ENCODE measurements at regions not wholly inside any gene's neighbourhood (a gene's known extent, or its start where the extent isn't known, plus 50 kb on each side); places are given as distances from the start of the nearest gene placed in this dataset.

- 69 to 83% (median 74%) methylated on average over 1 of the region's 1 CpG for WGBS, 4 donors
- Histone ChIP-seq H3K27me3 (no peaks in the 10 kb centered on the region), H3K27ac (no peak overlapping the region), H3K36me3 (replicated peaks in 1 of 2) (no peaks in the 10 kb centered on the region), H3K9me3 (replicated peaks in 1 of 3) (no peaks in the 10 kb centered on the region), H3K4me3 (no peak overlapping the region), H3K4me1 (replicated peaks in 1 of 2) (no peaks in the 10 kb centered on the region)
- intact Hi-C loops (cut with DNase I) = no loop called here
- TF ChIP-seq CTCF (IDR thresholded peaks at IDR 0.05) (no peak), POLR2A (IDR thresholded peaks at IDR 0.05) (no peak)
- DNase-seq = no peak
These were observed 173.3 kb downstream of the CCDC59 start for GRCh38 chr12:82184844-82185243.

GRCh38 chr12:82182601-82183190, 175.5 kb downstream of the CCDC59 start:
- H3K27me3 ChIP-seq = no peaks in the 10 kb centered on the region
- 64 to 77% (median 75%) methylated on average over 4 of the region's 4 CpGs for WGBS, 4 donors
- intact Hi-C loops (cut with DNase I) = no loop called here
- H3K9me3 ChIP-seq (replicated peaks in 1 of 3) = no peaks in the 10 kb centered on the region
- no peak for DNase-seq
- TF ChIP-seq POLR2A (IDR thresholded peaks at IDR 0.05) (no peak), CTCF (IDR thresholded peaks at IDR 0.05) (no peak)
- no peak overlapping the region for H3K4me3 ChIP-seq
- no peaks in the 10 kb centered on the region for H3K4me1 ChIP-seq (replicated peaks in 1 of 2)
- no peaks in the 10 kb centered on the region for H3K36me3 ChIP-seq (replicated peaks in 1 of 2)
- H3K27ac ChIP-seq = no peak overlapping the region

- H3K36me3 ChIP-seq (replicated peaks in 1 of 2) = no peaks in the 10 kb centered on the region
- intact Hi-C loops (cut with DNase I) = no loop called here
- WGBS, 4 donors = 63 to 65% (median 65%) methylated on average over 5 of the region's 5 CpGs
- H3K4me1 ChIP-seq (replicated peaks in 1 of 2) = no peaks in the 10 kb centered on the region
- no peaks in the 10 kb centered on the region for H3K27me3 ChIP-seq
- no peak overlapping the region for H3K4me3 ChIP-seq
- H3K9me3 ChIP-seq (replicated peaks in 1 of 3) = no peaks in the 10 kb centered on the region
- DNase-seq = no peak
- TF ChIP-seq CTCF (IDR thresholded peaks at IDR 0.05) = no peak
- no peak for TF ChIP-seq POLR2A (IDR thresholded peaks at IDR 0.05)
- H3K27ac ChIP-seq = no peak overlapping the region
These were observed 181.3 kb downstream of the CCDC59 start for GRCh38 chr12:82176761-82177490.

GRCh38 chr12:82176026-82176425, 182.2 kb downstream of the CCDC59 start:
- intact Hi-C loops (cut with DNase I) = no loop called here
- Histone ChIP-seq H3K9me3 (replicated peaks in 1 of 3) (no peaks in the 10 kb centered on the region), H3K27ac (no peak overlapping the region), H3K4me3 (no peak overlapping the region), H3K36me3 (replicated peaks in 1 of 2) (no peaks in the 10 kb centered on the region), H3K4me1 (replicated peaks in 1 of 2) (no peaks in the 10 kb centered on the region), H3K27me3 (no peaks in the 10 kb centered on the region)
- no peak for DNase-seq
- TF ChIP-seq CTCF (IDR thresholded peaks at IDR 0.05) (no peak), POLR2A (IDR thresholded peaks at IDR 0.05) (no peak)
- 38 to 56% (median 47%) methylated on average over 4 of the region's 4 CpGs for WGBS, 4 donors

Data from adrenal gland (tissue), 9 donors.